HG03520 (cell line): ENCODE measurements at regions not wholly inside any gene's neighbourhood (a gene's known extent, or its start where the extent isn't known, plus 50 kb on each side); places are given as distances from the start of the nearest gene placed in this dataset.
A peak's percentile ranks its signal among the peaks of the same experiment; 100 is the strongest.
"Not testable (repeated sequence)": the region's sequence is repeated elsewhere in the genome, so short reads cannot be mapped to it uniquely, and the experiment has no call there.

ENCODE experiments used
- ATAC-seq: cut with Tn5 transposase; IDR thresholded peaks from one replicate; pipeline ENCODE4 v1.9.1; 2021; ENCODE audit warnings: mild to moderate bottlenecking, moderate library complexity; ENCODE audit not compliant: unreplicated experiment

- ATAC-seq, result no peak
These were observed 99.4 kb upstream of the LSM6 start for GRCh38 chr4:146076081-146076480.

- peak; percentile 55 for ATAC-seq
These were observed 102.0 kb upstream of the LSM6 start for GRCh38 chr4:146073517-146073916.

- ATAC-seq, result no peak
These were observed 103.1 kb upstream of the LSM6 start for GRCh38 chr4:146072376-146072775.

GRCh38 chr4:146071390-146071789 is 104.1 kb upstream of the LSM6 start:
- ATAC-seq, result no peak

GRCh38 chr4:146063143-146063542 is 112.4 kb upstream of the LSM6 start:
- no peak for ATAC-seq

GRCh38 chr4:146062340-146062739 is 113.2 kb upstream of the LSM6 start:
- ATAC-seq, result no peak

GRCh38 chr4:146061610-146062334 is 113.7 kb upstream of the LSM6 start:
- ATAC-seq, result no peak

- ATAC-seq, result peak; percentile 79
These were observed 115.7 kb upstream of the LSM6 start for GRCh38 chr4:146059865-146060264.

GRCh38 chr4:146059151-146059550 is 116.4 kb upstream of the LSM6 start:
- ATAC-seq, result no peak

GRCh38 chr4:146058531-146058930 is 117.0 kb upstream of the LSM6 start:
- no peak for ATAC-seq

- ATAC-seq, result no peak
These were observed 116.1 kb upstream of the ZNF827 start for GRCh38 chr4:146054676-146055075.

GRCh38 chr4:146053891-146054290 is 115.3 kb upstream of the ZNF827 start:
- ATAC-seq, result no peak

GRCh38 chr4:146051728-146052391 is 113.2 kb upstream of the ZNF827 start:
- no peak for ATAC-seq

GRCh38 chr4:146051223-146051622 is 112.6 kb upstream of the ZNF827 start:
- ATAC-seq, result no peak

GRCh38 chr4:146049802-146050201 is 111.2 kb upstream of the ZNF827 start:
- peak; percentile 73 for ATAC-seq

GRCh38 chr4:146047768-146048167 is 109.1 kb upstream of the ZNF827 start:
- not testable (repeated sequence) for ATAC-seq

- no peak for ATAC-seq
These were observed 102.7 kb upstream of the ZNF827 start for GRCh38 chr4:146041139-146042004.

- ATAC-seq, result no peak
These were observed 102.0 kb upstream of the ZNF827 start for GRCh38 chr4:146040623-146041022.

GRCh38 chr4:146033149-146033548 is 94.5 kb upstream of the ZNF827 start:
- no peak for ATAC-seq

GRCh38 chr4:146032234-146032860 is 93.7 kb upstream of the ZNF827 start:
- no peak for ATAC-seq
